ENCODE measurements at regions not wholly inside any gene's neighbourhood (a gene's known extent, or its start where the extent isn't known, plus 50 kb on each side); places are given as distances from the start of the nearest gene placed in this dataset.
"Not testable (repeated sequence)": the region's sequence is repeated elsewhere in the genome, so short reads cannot be mapped to it uniquely, and the experiment has no call there.

DNA sequence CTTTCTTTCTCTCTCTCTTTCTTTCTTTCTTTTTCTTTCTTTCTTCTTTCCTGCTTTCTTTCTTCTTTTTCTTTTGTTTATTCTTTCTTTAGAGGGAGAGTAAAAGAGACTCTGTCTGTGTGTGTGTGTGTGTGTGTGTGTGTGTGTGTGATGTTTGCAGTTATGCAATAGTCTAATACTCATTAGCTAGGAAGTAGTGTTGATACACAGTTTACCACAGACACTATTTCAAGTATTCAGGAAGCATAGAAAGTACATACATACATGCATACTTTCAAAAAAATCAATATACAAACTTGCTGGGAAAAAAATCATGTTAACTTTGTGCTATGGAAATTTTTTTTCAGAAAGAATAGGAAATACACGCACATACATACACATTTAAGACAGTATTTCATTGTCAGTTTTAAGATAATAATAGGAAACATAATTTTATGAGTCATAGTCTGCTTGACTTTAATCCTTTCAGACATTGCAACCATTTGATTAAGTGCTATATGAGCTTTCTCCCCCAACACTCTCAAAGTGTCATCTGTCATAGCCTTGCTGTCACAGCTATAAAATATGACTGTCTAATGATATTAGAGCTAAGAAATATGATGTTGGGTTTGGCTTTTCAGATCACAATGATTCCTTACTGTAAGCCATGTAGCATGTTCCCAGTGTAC lies 74.9 kb upstream of the EPHA3 start:
- TF ChIP-seq, protein P1, sequence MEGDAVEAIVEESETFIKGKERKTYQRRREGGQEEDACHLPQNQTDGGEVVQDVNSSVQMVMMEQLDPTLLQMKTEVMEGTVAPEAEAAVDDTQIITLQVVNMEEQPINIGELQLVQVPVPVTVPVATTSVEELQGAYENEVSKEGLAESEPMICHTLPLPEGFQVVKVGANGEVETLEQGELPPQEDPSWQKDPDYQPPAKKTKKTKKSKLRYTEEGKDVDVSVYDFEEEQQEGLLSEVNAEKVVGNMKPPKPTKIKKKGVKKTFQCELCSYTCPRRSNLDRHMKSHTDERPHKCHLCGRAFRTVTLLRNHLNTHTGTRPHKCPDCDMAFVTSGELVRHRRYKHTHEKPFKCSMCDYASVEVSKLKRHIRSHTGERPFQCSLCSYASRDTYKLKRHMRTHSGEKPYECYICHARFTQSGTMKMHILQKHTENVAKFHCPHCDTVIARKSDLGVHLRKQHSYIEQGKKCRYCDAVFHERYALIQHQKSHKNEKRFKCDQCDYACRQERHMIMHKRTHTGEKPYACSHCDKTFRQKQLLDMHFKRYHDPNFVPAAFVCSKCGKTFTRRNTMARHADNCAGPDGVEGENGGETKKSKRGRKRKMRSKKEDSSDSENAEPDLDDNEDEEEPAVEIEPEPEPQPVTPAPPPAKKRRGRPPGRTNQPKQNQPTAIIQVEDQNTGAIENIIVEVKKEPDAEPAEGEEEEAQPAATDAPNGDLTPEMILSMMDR (conservative IDR thresholded peaks at IDR 0.05), result no peak
- no peak for TF ChIP-seq ZFX (IDR thresholded peaks at IDR 0.05)
- H3K27ac ChIP-seq, result no peak overlapping the region

DNA sequence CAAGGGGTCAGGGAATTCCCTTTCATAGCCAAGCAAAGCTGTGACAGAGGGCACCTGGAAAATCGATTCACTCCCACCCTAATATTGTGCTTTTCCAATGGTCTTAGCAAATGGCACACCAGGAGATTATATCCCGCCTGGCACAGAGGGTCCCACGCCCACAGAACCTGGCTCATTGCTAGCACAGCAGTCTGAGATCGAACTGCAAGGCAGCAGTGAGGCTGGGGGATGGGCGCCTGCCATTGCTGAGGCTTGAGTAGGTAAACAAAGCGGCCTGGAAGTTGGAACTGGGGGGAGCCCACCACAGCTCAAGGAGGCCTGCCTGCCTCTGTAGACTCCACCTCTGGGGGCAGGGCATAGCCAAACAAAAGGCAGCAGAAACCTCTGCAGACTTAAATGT lies 72.7 kb upstream of the EPHA3 start:
- H3K27ac ChIP-seq, result not testable (repeated sequence)

DNA sequence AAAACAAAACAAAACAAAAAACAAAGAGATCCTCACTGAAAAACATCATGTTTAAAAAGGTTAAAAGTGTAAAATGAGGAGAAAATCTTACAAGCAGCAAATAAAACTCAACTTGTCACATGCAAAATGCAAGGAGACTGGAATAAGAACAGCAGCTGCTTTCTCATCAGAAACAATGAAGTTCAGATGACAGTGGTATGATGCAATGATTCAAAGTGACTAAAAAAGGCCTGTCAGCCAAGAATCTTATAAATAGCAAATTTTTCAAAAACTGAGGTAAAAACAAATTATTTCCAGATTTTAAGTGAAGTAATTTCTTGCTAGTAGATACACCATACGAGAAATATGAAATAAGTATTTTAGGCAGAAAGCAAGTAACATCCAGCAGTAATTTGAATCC lies 68.6 kb upstream of the EPHA3 start:
- H3K27ac ChIP-seq, result no peak overlapping the region
- no peak for TF ChIP-seq ZFX (IDR thresholded peaks at IDR 0.05)
- TF ChIP-seq, protein P1 (conservative IDR thresholded peaks at IDR 0.05), result no peak

DNA sequence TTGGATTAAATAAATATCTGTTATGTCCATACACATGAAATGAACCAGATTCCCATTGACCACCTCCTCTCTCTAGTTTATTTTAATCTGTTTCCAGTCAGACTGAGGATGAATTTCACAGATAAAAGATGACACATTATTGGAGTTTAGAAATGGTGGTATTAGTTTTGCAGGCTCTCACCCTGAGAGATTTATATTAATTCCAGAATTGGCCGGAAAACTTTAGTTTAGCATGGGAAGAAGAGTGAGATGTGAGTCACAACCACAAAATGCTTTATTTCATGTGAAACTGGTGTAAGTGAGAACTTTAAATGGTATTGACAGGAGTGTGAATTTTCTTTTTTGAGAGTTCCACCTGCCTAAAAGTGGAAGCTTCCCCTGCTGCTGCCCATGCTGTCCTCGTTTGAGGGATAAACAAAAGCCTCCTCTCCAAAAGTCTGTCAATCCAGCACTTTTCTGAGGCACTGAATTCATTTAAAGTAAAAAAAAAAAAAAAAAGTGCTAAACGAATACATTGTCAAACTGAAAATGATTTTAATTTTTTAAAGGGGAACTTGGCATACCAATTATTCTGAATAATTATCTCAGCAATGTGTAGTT lies 65.1 kb upstream of the EPHA3 start:
- no peak overlapping the region for H3K27ac ChIP-seq
- TF ChIP-seq ZFX (IDR thresholded peaks at IDR 0.05), result no peak
- TF ChIP-seq, protein P1 (conservative IDR thresholded peaks at IDR 0.05), result no peak

DNA sequence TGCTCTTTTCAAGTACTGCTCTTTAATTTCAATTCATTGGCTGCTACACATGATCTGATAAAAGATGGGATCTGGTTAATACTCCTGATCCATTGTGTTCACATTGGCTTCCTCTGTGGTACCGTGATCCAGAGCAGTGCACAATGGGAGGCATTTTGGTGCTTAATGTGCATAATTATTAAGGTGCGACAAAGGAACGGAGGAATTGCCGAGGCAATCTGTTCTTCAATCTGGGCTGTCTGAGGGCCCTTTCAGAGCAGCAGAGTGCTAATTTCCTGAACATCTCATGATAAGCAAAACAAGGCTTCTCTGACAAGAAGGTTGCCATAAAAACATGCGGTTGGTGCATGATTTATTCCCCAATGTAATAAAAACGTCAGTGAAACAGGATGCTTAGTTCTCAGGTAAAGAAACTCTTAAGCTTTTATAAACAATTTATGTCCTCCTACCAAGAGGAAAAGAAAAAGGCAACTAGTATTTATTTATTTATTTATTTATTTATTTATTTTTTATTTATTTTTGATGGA lies 64.0 kb upstream of the EPHA3 start:
- TF ChIP-seq ZFX (IDR thresholded peaks at IDR 0.05), result no peak
- TF ChIP-seq, protein P1 (conservative IDR thresholded peaks at IDR 0.05), result no peak
- H3K27ac ChIP-seq, result no peak overlapping the region

DNA sequence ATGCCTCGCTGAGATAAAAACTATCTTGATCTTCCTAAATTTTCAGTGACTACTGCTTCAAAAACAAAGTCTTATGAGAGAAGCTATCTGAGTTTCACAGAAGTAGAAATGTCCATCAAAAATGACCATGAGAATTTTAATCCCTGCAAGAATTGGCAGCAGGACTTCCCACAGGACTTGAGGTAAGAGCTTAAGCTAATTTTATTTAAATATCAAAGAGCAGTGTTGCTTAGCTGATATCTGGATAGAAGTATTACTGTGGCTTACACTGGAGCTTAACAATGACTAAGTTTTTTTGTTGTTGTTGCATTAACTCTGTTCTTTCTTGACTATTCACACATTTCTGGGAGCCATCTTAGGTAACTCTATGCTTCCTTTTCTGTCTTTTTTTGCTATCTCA lies 60.8 kb upstream of the EPHA3 start:
- no peak overlapping the region for H3K27ac ChIP-seq
- TF ChIP-seq, protein P1 (conservative IDR thresholded peaks at IDR 0.05), result no peak
- TF ChIP-seq ZFX (IDR thresholded peaks at IDR 0.05), result no peak

DNA sequence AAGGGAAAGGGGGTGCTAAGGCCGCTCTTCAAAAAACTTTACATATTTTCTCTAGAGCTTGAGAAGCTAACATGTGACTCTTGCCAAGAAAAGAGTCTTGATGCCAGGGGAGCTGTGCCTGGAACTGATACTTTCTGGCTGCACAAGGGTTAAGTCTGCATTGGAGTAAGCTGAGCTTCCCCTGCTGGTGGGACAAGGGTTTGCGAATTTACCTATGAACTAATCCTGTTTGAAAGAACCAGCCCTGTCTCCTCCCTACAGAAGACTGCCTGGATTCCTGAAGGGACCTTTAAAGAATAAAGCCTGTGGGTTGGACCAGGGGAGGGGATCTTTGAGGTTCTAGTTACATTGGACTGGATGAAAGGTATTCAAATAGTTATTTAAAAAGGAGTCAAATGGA lies 58.3 kb upstream of the EPHA3 start:
- no peak for TF ChIP-seq ZFX (IDR thresholded peaks at IDR 0.05)
- TF ChIP-seq, protein P1 (conservative IDR thresholded peaks at IDR 0.05), result peak; percentile 38

DNA sequence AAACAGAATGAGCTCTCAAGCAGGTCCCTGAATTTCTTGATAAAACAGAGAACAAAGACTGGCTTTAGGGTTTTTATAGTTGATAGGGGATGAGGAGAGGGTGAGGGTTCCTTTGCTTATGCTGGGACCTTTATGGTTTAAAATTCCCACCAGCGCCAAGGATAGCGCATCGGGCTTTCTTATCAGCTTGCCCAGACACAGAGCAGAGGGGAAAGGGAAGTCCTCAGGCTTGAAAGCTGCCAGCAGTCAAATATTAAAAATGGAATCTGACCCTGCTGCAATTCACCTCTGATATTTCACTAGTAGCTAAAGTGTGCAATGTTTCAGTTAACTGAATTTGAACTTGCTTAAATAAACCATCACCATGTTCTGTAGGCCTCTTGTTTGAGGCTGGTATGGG lies 55.0 kb upstream of the EPHA3 start:
- TF ChIP-seq ZFX (IDR thresholded peaks at IDR 0.05), result no peak
- TF ChIP-seq, protein P1 (conservative IDR thresholded peaks at IDR 0.05), result no peak
- H3K27ac ChIP-seq, result no peak overlapping the region

More for the DNA sequence above, 58.3 kb upstream of the EPHA3 start:
- H3K27ac ChIP-seq, result no peak overlapping the region

All from C4-2B (cell line).